HG02588 (cell line): ENCODE measurements at regions not wholly inside any gene's neighbourhood (a gene's known extent, or its start where the extent isn't known, plus 50 kb on each side); places are given as distances from the start of the nearest gene placed in this dataset.
"Not testable (repeated sequence)": the region's sequence is repeated elsewhere in the genome, so short reads cannot be mapped to it uniquely, and the experiment has no call there.

ENCODE experiments used
- ATAC-seq: cut with Tn5 transposase; IDR thresholded peaks from one replicate; pipeline ENCODE4 v1.9.1; 2021; ENCODE audit warnings: mild to moderate bottlenecking, moderate library complexity; ENCODE audit not compliant: unreplicated experiment

GRCh38 chr15:60130821-60131220 is 126.7 kb downstream of the FOXB1 start:
- ATAC-seq = no peak

- ATAC-seq = no peak
These were observed 130.5 kb downstream of the FOXB1 start for GRCh38 chr15:60134609-60135008.

GRCh38 chr15:60135961-60136360 is 131.8 kb downstream of the FOXB1 start:
- ATAC-seq = no peak

GRCh38 chr15:60137711-60138396 is 133.7 kb downstream of the FOXB1 start:
- no peak for ATAC-seq

GRCh38 chr15:60138397-60138968 is 134.4 kb downstream of the FOXB1 start:
- ATAC-seq = no peak

- ATAC-seq = no peak
These were observed 148.3 kb downstream of the FOXB1 start for GRCh38 chr15:60152386-60152785.

GRCh38 chr15:60154764-60155325 is 150.7 kb downstream of the FOXB1 start:
- ATAC-seq = no peak

GRCh38 chr15:60155661-60156060 is 151.6 kb downstream of the FOXB1 start:
- no peak for ATAC-seq

GRCh38 chr15:60160909-60161308 is 156.8 kb downstream of the FOXB1 start:
- no peak for ATAC-seq

- ATAC-seq = no peak
These were observed 157.6 kb downstream of the FOXB1 start for GRCh38 chr15:60161704-60162103.

GRCh38 chr15:60162251-60162967 is 158.3 kb downstream of the FOXB1 start:
- no peak for ATAC-seq

GRCh38 chr15:60162968-60163355 is 158.9 kb downstream of the FOXB1 start:
- ATAC-seq = no peak

GRCh38 chr15:60165111-60165510 is 161.0 kb downstream of the FOXB1 start:
- no peak for ATAC-seq

- no peak for ATAC-seq
These were observed 168.0 kb downstream of the FOXB1 start for GRCh38 chr15:60172143-60172542.

GRCh38 chr15:60179786-60180391 is 175.8 kb downstream of the FOXB1 start:
- no peak for ATAC-seq

GRCh38 chr15:60181957-60182356 is 177.8 kb downstream of the FOXB1 start:
- not testable (repeated sequence) for ATAC-seq

- no peak for ATAC-seq
These were observed 179.3 kb downstream of the FOXB1 start for GRCh38 chr15:60183366-60183765.

GRCh38 chr15:60184579-60184978 is 180.5 kb downstream of the FOXB1 start:
- no peak for ATAC-seq

GRCh38 chr15:60191016-60191415 is 186.9 kb downstream of the FOXB1 start:
- no peak for ATAC-seq

- no peak for ATAC-seq
These were observed 187.7 kb downstream of the FOXB1 start for GRCh38 chr15:60191821-60192220.

GRCh38 chr15:60195611-60196010 is 191.5 kb downstream of the FOXB1 start:
- no peak for ATAC-seq
